ENCODE measurements at regions not wholly inside any gene's neighbourhood (a gene's known extent, or its start where the extent isn't known, plus 50 kb on each side); places are given as distances from the start of the nearest gene placed in this dataset.

GRCh38 chr1:5640845-5641244, 351.4 kb downstream of the NPHP4 start:
- TF ChIP-seq CTCF (IDR thresholded peaks at IDR 0.05; ENCODE audit: low read depth, low read length, poor library complexity, severe bottlenecking) = peak; percentile 42
- TF ChIP-seq EZH2phosphoT487 (IDR thresholded peaks at IDR 0.05; ENCODE audit: borderline replicate concordance, low read length) = no peak

Measured in DOHH2 (cell line).